B cell (primary cell): ENCODE measurements at regions not wholly inside any gene's neighbourhood (a gene's known extent, or its start where the extent isn't known, plus 50 kb on each side); places are given as distances from the start of the nearest gene placed in this dataset.

Experiments
- EZH2 ChIP-seq: IDR thresholded peaks from 2 replicates; pipeline ENCODE4 v1.6.1; 2012; ENCODE audit warnings: borderline replicate concordance, low read depth, mild to moderate bottlenecking, moderate library complexity, low read length; ENCODE audit not compliant: insufficient read depth, poor library complexity, severe bottlenecking
- TF ChIP-seq, protein P1 (sequence below): fragments of 200-600 bp; IDR thresholded peaks from one replicate; pipeline ENCODE4 v1.8.0; 2022; ENCODE audit warnings: antibody characterized with exemption, mild to moderate bottlenecking

DNA sequence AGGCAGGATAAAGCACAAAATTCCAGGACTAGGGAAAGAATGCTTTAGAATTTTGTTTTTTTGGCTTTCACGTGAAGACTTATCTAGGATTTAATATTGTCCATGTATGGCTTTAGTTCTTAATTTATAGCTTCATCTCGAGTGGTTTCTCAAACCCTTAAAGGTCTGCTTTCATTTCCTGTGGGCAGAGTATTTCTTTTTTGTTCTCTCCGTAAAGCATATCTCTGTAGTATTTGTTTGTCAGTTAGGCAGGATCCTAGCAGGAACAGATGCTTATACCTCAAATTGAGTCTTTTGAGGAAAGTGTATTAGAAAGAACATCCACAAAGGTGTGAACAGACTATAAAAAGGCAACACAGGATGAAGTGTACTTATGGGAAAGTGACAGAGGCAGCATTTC is 697.1 kb upstream of the SEL1L start:
- TF ChIP-seq, protein P1, sequence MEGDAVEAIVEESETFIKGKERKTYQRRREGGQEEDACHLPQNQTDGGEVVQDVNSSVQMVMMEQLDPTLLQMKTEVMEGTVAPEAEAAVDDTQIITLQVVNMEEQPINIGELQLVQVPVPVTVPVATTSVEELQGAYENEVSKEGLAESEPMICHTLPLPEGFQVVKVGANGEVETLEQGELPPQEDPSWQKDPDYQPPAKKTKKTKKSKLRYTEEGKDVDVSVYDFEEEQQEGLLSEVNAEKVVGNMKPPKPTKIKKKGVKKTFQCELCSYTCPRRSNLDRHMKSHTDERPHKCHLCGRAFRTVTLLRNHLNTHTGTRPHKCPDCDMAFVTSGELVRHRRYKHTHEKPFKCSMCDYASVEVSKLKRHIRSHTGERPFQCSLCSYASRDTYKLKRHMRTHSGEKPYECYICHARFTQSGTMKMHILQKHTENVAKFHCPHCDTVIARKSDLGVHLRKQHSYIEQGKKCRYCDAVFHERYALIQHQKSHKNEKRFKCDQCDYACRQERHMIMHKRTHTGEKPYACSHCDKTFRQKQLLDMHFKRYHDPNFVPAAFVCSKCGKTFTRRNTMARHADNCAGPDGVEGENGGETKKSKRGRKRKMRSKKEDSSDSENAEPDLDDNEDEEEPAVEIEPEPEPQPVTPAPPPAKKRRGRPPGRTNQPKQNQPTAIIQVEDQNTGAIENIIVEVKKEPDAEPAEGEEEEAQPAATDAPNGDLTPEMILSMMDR, result no peak
- no peak for TF ChIP-seq EZH2
